GM12801 (cell line): ENCODE measurements at regions not wholly inside any gene's neighbourhood (a gene's known extent, or its start where the extent isn't known, plus 50 kb on each side); places are given as distances from the start of the nearest gene placed in this dataset.

Source experiments
- CTCF ChIP-seq: IDR thresholded peaks from one replicate; pipeline ENCODE4 v1.5.1; 2011; ENCODE audit warnings: control low read depth; ENCODE audit not compliant: insufficient read length; ENCODE audit errors: extremely low read depth

GRCh38 chr13:53121919-53122318, 93.3 kb downstream of the OLFM4 start:
- no peak for TF ChIP-seq CTCF

- no peak for TF ChIP-seq CTCF
These were observed 94.9 kb downstream of the OLFM4 start for GRCh38 chr13:53123536-53123935.

- no peak for TF ChIP-seq CTCF
These were observed 96.0 kb downstream of the OLFM4 start for GRCh38 chr13:53124623-53125022.

GRCh38 chr13:53126841-53127245, 98.2 kb downstream of the OLFM4 start:
- no peak for TF ChIP-seq CTCF

GRCh38 chr13:53127373-53127772, 98.8 kb downstream of the OLFM4 start:
- TF ChIP-seq CTCF, result no peak

GRCh38 chr13:53129864-53130393, 101.3 kb downstream of the OLFM4 start:
- no peak for TF ChIP-seq CTCF

- TF ChIP-seq CTCF, result no peak
These were observed 102.7 kb downstream of the OLFM4 start for GRCh38 chr13:53131361-53131760.

- no peak for TF ChIP-seq CTCF
These were observed 106.7 kb downstream of the OLFM4 start for GRCh38 chr13:53135301-53135700.
